ENCODE measurements at regions not wholly inside any gene's neighbourhood (a gene's known extent, or its start where the extent isn't known, plus 50 kb on each side); places are given as distances from the start of the nearest gene placed in this dataset.
"Not testable (repeated sequence)": the region's sequence is repeated elsewhere in the genome, so short reads cannot be mapped to it uniquely, and the experiment has no call there.

- not testable (repeated sequence) for DNase-seq
These were observed 1673.2 kb upstream of the B3GALT2 start for GRCh38 chr1:194859481-194860154.

GRCh38 chr1:194858811-194859480, 1672.5 kb upstream of the B3GALT2 start:
- not testable (repeated sequence) for DNase-seq

GRCh38 chr1:194857413-194857812, 1671.0 kb upstream of the B3GALT2 start:
- DNase-seq = no peak

DNA sequence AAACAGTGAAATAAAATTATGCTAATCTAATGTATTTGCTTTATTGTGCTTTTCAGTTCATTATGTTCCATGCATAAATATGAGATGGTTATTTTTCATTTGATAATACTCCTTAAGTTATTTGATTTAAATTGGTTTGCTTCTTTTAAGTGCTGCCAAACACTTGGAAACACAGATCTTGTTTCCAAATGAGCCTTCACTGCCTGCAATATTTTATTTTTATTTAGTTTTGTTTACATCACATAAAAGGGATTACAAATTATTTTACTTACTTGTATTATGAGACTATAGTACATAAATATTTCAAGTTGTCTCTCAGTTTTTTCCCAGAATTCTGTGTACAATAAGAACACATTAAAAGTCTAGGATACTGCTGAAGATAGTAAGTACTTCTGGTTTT, 1662.4 kb upstream of the B3GALT2 start:
- no peak for DNase-seq

DNA sequence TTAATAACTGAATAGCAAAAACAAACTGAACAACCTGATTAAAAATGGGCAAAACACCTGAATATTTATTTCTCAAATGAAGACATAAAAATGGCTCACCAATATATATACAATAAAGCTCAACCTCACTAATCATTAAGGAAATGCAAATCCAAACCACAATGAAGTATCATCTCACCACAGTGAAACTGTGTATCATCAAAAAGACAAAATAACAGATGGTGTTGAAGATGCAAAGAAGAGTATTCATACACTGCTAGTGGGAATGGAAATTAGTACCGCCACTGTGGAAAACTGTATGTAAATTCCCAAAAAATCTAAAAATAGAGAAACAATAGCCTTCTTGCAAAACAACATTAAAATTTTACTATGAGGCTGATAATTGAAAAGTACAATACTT, 1660.1 kb upstream of the B3GALT2 start:
- no peak for DNase-seq

DNA sequence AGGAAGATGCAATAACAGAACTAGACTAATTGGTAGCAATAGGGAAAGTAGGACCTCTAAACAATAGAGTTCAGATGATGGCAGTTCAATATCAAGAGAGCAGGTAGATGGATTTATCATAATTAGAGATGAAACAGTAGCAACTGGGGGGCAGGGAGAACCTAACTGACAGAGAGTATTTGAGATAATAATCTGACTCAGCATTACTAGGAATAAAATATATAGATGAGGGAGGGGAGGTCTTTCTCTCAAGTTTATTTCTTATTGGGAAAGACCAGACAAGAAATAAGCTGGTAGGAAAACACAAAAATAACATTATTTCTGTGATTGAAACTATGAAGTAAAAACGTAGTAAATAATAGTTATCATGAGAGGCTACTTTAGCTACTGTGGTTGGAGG, 1656.7 kb upstream of the B3GALT2 start:
- no peak for DNase-seq

- DNase-seq = no peak
These were observed 1646.7 kb upstream of the B3GALT2 start for GRCh38 chr1:194833111-194833510.

DNA sequence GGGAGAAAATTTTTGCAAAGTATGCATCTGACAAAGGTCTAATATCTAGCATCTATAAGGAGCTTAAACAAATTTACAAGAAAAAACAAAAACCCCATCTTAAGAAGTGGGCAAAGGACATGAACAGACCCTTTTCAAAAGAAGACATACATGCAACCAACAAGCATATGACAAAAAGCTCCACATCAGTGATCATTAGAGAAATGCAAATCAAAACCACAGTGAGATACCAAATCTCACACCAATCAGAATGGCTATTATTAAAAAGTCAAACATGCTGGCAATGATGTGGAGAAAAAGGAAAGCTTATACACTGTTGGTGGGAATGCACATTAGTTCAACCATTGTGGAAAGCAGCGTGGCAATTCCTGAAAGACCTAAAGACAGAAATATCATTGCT, 1645.2 kb upstream of the B3GALT2 start:
- DNase-seq = not testable (repeated sequence)

GRCh38 chr1:194830387-194830786, 1644.0 kb upstream of the B3GALT2 start:
- no peak for DNase-seq

DNA sequence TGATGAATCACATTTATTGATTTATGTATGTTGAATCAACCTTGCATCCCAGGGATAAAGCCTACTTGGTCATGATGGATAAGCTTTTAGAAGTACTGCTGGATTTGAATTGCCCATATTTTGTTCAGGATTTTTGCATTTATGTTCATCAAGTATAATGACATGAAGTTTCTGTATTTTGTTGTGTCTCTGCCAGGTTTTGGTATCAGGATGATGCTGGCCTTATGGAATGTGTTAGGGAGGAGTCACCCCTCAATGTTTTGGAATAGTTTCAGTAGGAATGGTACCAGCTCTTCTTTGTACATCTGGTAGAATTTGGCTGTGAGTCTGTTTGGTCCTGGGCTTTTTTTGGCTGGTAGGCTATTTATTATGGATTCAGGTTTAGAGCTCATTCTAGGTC, 1643.1 kb upstream of the B3GALT2 start:
- no peak for DNase-seq

GRCh38 chr1:194825382-194825781, 1639.0 kb upstream of the B3GALT2 start:
- DNase-seq = no peak

- DNase-seq = no peak
These were observed 1634.7 kb upstream of the B3GALT2 start for GRCh38 chr1:194821091-194821490.

GRCh38 chr1:194818674-194819073, 1632.3 kb upstream of the B3GALT2 start:
- DNase-seq = no peak

DNA sequence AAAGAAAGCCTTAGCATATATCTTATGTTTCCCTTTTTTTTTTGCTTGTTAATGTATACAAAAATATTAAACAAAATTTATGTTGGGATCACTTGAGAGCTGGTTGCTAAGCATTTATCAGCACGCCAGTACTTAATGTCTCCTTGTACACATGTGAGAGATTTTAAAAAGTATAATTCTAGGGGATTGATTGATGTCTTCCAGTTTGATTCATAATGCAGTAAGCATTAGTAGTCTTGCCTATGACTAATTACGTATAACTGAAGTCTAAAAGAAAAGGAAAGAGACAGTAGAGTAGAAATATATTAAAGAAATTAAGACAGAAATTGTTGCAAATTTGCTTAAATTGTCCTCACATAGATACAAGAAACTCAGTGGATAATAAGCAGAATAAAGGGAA, 1630.4 kb upstream of the B3GALT2 start:
- DNase-seq = no peak

- DNase-seq = no peak
These were observed 1626.7 kb upstream of the B3GALT2 start for GRCh38 chr1:194813096-194813495.

DNA sequence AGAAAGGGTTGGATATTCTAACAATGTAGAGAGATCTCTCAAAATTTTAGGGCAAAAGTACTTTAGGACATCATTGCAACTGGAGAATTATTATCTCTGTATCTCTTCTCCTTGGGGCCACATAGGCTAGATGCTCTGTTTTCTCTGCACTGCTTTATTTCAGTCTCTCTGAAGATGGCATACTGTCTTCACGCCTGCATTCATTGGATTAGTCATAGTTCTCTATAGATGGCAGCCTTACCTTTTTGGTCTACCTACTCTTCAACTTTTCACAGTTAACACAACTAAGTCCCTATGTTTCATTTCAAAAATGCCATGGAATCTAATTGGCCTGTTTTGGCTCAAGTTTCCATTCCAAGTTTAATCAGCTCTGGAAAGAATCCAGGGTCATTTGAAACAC, 1623.3 kb upstream of the B3GALT2 start:
- no peak for DNase-seq

DNA sequence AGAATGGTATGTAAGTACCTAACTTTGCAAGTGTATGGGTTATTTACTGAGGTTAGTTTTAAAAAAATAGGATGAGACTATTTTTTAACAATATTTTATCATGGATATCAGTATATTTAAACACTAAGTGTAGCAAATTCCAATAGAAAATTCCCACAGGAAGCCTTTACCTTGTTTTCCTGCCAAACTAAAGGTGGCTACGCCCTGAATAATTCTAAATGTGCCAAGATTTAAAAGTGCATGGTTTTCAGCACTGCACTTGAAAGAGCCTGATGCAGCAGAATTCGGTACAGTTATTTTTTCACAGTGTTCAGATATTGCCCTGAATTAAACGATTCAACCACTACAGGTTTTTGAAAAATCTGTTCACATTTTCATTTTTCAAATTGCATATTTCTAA, 1622.8 kb upstream of the B3GALT2 start:
- DNase-seq = no peak

DNA sequence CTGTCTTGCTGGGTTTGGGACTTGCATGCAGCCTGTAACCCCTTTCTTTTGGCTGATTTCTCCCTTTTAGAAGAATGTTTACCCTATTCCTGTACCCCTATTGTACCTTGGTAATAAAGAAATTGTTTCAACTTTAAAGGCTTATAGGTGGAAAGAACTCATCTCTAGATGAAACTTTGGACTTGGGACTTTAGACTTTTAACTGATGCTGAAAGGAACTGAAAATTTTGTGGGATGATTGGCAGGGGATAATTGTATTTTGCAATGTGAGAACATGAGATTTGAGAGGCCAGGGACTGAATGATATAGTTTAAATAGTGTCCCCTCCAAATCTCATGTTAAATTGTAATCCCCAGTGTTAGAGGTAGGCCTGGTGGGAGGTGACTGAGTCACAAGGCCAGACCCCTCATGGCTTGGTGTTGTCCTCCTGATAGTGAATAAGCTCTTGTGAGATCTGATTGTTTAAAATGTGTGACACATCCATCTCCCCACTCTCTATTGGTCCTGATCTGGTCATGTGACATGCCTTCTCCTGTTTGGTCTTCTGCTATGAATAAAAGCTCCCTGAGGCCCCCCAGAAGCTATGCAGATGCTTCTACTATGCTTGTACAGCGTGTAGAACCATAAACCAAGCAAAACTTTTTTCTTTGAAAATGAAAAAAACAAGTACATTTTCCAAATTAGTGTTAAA, 1621.3 kb upstream of the B3GALT2 start:
- no peak for DNase-seq

GRCh38 chr1:194802572-194802971, 1616.2 kb upstream of the B3GALT2 start:
- DNase-seq = no peak

DNA sequence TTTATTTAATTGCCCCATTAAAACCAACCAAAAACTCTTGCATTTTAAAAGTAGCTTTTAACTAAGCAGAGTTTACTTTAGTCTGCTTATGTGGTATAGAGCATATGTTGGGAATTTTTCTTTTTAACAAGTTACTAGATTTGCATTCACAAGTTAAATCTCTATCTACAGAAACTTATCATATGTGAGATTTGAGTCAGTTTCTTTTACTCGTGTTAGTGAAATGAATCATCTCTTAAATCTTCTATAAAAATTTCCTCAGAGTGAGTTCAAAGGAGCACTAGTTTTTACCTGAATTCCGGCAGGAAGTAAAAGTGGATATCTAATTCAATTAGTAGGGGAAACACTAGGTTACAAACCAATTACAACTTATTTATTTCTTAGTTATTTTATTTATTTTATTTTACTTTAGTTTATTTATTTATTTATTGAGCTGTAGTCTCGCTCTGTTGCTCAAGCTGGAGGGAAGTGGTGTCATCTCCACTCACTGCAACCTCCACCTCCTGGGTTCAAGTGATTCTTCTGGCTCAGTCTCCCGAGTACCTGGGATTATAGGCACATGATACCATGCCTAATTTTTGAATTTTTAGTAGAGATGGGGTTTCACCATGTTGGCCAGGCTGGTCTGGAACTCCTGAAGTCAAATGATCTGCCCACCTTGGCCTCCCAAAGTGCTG, 1609.6 kb upstream of the B3GALT2 start:
- DNase-seq = no peak

- DNase-seq = no peak
These were observed 1600.6 kb upstream of the B3GALT2 start for GRCh38 chr1:194787001-194787400.

DNA sequence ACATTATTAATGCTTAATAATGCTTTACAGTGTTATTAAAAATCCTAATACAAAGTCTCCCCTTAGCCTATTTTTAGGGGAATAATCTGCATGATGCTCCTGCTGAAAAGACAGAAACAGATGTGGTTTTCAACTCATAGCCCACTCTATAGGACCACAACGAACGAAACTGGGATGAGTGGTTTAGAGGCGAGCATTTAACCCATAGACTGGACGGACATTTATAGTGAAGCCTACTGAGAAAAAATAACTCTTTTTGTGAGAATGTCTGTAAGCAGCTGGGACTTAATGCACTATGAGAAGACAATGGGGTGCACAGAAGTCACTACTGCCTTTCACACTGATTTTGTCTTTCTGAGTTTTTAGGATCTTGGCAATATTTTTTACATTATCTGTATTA, 1599.6 kb upstream of the B3GALT2 start:
- no peak for DNase-seq

DNA sequence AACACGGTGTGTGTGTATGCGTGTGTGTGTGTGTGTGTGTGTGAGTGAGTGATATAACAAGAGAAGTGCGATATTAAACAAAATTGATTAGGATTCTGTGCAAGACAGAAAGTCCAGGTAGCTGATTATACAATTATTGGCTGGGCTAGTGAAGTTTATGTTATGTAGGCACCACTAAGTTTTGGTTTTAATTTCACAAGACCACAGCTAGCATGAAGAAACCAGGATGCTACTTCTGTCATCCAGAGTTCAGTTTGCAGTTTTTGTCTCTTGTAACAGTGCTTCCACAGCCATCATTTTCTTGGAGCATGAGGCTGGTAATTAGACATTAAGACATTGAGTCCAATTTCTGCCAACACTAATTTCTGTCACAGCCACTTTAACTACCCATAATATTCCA, 1590.2 kb upstream of the B3GALT2 start:
- DNase-seq = no peak

DNA sequence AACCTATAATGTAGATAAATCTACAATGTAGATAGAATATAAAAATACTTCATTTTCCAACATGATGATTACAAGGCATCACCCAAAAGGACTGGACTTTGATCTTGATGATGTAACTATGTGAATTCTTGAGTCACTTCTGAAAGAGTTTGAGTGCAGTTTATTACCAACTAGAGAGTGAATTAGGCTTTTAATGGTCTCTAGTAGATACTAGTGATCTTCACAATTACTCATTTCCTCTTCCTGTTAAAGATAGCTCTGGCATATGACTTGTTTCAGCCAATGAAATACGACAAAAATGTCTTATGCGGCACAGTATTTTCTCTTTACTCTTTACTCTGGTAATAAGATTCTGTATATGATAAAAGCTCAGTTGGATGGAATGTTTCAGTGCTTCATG, 1588.1 kb upstream of the B3GALT2 start:
- no peak for DNase-seq
